ENCODE measurements at regions not wholly inside any gene's neighbourhood (a gene's known extent, or its start where the extent isn't known, plus 50 kb on each side); places are given as distances from the start of the nearest gene placed in this dataset.

- DNase-seq (ENCODE audit: low spot score) = no peak
- Mint-ChIP-seq H3K4me1 (ENCODE audit: unreplicated experiment) (peaks cover 26% of the 10 kb centered on the region), H3K36me3 (ENCODE audit: low read depth, unreplicated experiment) (no peaks in the 10 kb centered on the region), H3K4me3 (ENCODE audit: unreplicated experiment) (no peak overlapping the region), H3K27ac (ENCODE audit: unreplicated experiment) (no peak overlapping the region), H3K9me3 (ENCODE audit: unreplicated experiment) (no peaks in the 10 kb centered on the region), H3K27me3 (ENCODE audit: unreplicated experiment) (peaks cover 8% of the 10 kb centered on the region)
- no peak for TF ChIP-seq CTCF (IDR thresholded peaks at IDR 0.05; ENCODE audit: unreplicated experiment)
These were observed 124.9 kb upstream of the IRF2BP2 start for GRCh38 chr1:234734869-234735268.

DNA sequence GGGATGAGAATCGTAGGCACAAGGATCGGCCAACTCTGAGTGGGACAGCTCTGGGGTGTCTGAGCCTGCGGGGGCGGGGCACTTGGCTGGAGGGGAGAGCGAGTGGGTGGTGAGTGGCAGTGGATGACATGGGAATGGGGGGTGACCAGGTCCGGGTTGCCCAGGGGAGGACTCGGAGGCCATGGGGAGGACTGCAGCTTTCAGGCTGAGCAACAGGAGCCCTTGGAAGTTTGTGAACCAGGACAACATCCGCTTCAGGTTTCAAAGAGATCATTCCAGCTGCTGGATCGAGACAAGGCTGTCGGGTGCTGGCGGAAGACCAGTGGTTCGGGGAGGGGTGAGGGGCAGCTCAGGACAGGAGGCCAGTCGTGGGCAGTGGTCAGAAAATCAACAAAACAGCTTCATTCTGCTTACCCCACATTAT, 124.4 kb upstream of the IRF2BP2 start:
- H3K4me1 Mint-ChIP-seq (ENCODE audit: unreplicated experiment) = peaks cover 31% of the 10 kb centered on the region
- TF ChIP-seq CTCF (IDR thresholded peaks at IDR 0.05; ENCODE audit: unreplicated experiment) = no peak
- DNase-seq (ENCODE audit: low spot score) = no peak
- peak overlapping the region; percentile 24 for H3K27ac Mint-ChIP-seq (ENCODE audit: unreplicated experiment)
- H3K27me3 Mint-ChIP-seq (ENCODE audit: unreplicated experiment) = peaks cover 8% of the 10 kb centered on the region
- no peak overlapping the region for H3K4me3 Mint-ChIP-seq (ENCODE audit: unreplicated experiment)
- no peaks in the 10 kb centered on the region for H3K9me3 Mint-ChIP-seq (ENCODE audit: unreplicated experiment)
- no peaks in the 10 kb centered on the region for H3K36me3 Mint-ChIP-seq (ENCODE audit: low read depth, unreplicated experiment)

DNA sequence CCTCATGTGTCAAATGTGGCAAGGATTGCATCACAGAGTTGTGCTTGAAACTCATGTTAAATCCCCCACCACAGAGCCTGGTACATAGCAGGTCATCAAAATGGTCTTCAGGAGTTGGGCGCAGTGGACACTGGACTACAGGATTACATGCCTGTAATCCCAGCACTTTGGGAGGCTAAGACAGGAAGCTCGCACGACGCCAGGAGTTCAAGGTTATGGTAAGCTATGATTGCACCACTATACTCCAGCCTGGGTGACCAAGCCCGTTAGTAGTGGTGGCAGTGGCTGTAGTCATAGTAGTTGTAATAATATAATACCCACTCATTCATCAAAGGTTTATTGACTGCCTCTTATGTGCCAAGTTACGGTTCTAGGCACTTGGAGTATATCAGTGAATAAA, 123.4 kb upstream of the IRF2BP2 start:
- Mint-ChIP-seq H3K27me3 (ENCODE audit: unreplicated experiment) (peaks cover 8% of the 10 kb centered on the region), H3K36me3 (ENCODE audit: low read depth, unreplicated experiment) (no peaks in the 10 kb centered on the region), H3K9me3 (ENCODE audit: unreplicated experiment) (no peaks in the 10 kb centered on the region), H3K4me3 (ENCODE audit: unreplicated experiment) (no peak overlapping the region), H3K4me1 (ENCODE audit: unreplicated experiment) (peaks cover 40% of the 10 kb centered on the region), H3K27ac (ENCODE audit: unreplicated experiment) (no peak overlapping the region)
- no peak for DNase-seq (ENCODE audit: low spot score)
- no peak for TF ChIP-seq CTCF (IDR thresholded peaks at IDR 0.05; ENCODE audit: unreplicated experiment)

GRCh38 chr1:234732671-234733390, 122.9 kb upstream of the IRF2BP2 start:
- H3K27ac Mint-ChIP-seq (ENCODE audit: unreplicated experiment) = no peak overlapping the region
- TF ChIP-seq CTCF (IDR thresholded peaks at IDR 0.05; ENCODE audit: unreplicated experiment) = no peak
- no peaks in the 10 kb centered on the region for H3K9me3 Mint-ChIP-seq (ENCODE audit: unreplicated experiment)
- H3K4me3 Mint-ChIP-seq (ENCODE audit: unreplicated experiment) = no peak overlapping the region
- DNase-seq (ENCODE audit: low spot score) = no peak
- H3K4me1 Mint-ChIP-seq (ENCODE audit: unreplicated experiment) = peaks cover 43% of the 10 kb centered on the region
- no peaks in the 10 kb centered on the region for H3K36me3 Mint-ChIP-seq (ENCODE audit: low read depth, unreplicated experiment)
- peaks cover 10% of the 10 kb centered on the region for H3K27me3 Mint-ChIP-seq (ENCODE audit: unreplicated experiment)

GRCh38 chr1:234732260-234732659, 122.3 kb upstream of the IRF2BP2 start:
- no peak for DNase-seq (ENCODE audit: low spot score)
- no peaks in the 10 kb centered on the region for H3K36me3 Mint-ChIP-seq (ENCODE audit: low read depth, unreplicated experiment)
- peaks cover 10% of the 10 kb centered on the region for H3K27me3 Mint-ChIP-seq (ENCODE audit: unreplicated experiment)
- peak overlapping the region; percentile 21 for H3K27ac Mint-ChIP-seq (ENCODE audit: unreplicated experiment)
- H3K4me1 Mint-ChIP-seq (ENCODE audit: unreplicated experiment) = peaks cover 46% of the 10 kb centered on the region
- no peak overlapping the region for H3K4me3 Mint-ChIP-seq (ENCODE audit: unreplicated experiment)
- TF ChIP-seq CTCF (IDR thresholded peaks at IDR 0.05; ENCODE audit: unreplicated experiment) = no peak
- no peaks in the 10 kb centered on the region for H3K9me3 Mint-ChIP-seq (ENCODE audit: unreplicated experiment)
